ENCODE measurements at regions not wholly inside any gene's neighbourhood (a gene's known extent, or its start where the extent isn't known, plus 50 kb on each side); places are given as distances from the start of the nearest gene placed in this dataset.

DNA sequence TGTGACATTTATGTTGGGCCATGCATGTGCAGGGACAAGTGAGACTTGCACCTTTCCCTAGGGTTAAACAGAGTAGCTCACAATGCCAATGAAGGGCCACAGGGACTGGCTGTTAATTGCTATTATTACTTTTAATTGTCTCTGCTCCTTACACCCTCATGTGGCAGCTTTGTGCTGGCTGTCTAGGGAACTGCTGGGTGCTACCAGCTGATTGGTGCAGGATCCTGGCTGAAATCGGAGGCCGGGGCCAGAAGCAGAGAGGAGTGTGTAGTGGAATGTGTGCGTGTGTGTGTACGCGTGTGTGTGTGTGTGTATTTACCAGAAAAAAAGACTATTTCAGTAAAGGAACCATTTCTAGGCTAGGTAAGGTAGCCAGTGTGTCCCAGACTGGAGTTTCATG, 302.5 kb downstream of the CTTN start:
- ChIA-PET POLR2A (ENCODE audit: unreplicated experiment) (no interaction called here), CTCF (no interaction called here)
- Histone ChIP-seq H2AFZ (no peak overlapping the region), H3K79me2 (ENCODE audit: low read depth) (no peaks in the 10 kb centered on the region), H3K27ac (no peak overlapping the region), H3K4me2 (no peak overlapping the region), H3K27me3 (ENCODE audit: insufficient read depth, low read depth) (no peaks in the 10 kb centered on the region), H3K9me3 (ENCODE audit: insufficient read depth, low read depth) (no peaks in the 10 kb centered on the region), H3K9me2 (ENCODE audit: insufficient read depth) (no peaks in the 10 kb centered on the region), H3F3A (ENCODE audit: insufficient read depth, low read depth) (no peaks in the 10 kb centered on the region), H3K36me3 (ENCODE audit: low read depth) (no peaks in the 10 kb centered on the region), H3K4me3 (no peak overlapping the region), H3K4me1 (replicated peaks; ENCODE audit: insufficient read depth) (peaks cover 10% of the 10 kb centered on the region), H4K20me1 (ENCODE audit: insufficient read depth) (peaks cover 14% of the 10 kb centered on the region)
- TF ChIP-seq, protein P1, sequence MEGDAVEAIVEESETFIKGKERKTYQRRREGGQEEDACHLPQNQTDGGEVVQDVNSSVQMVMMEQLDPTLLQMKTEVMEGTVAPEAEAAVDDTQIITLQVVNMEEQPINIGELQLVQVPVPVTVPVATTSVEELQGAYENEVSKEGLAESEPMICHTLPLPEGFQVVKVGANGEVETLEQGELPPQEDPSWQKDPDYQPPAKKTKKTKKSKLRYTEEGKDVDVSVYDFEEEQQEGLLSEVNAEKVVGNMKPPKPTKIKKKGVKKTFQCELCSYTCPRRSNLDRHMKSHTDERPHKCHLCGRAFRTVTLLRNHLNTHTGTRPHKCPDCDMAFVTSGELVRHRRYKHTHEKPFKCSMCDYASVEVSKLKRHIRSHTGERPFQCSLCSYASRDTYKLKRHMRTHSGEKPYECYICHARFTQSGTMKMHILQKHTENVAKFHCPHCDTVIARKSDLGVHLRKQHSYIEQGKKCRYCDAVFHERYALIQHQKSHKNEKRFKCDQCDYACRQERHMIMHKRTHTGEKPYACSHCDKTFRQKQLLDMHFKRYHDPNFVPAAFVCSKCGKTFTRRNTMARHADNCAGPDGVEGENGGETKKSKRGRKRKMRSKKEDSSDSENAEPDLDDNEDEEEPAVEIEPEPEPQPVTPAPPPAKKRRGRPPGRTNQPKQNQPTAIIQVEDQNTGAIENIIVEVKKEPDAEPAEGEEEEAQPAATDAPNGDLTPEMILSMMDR (conservative IDR thresholded peaks at IDR 0.05) = no peak
- no peak for TF ChIP-seq EZH2 (IDR thresholded peaks at IDR 0.05; ENCODE audit: low read depth)
- intact Hi-C loops (cut with micrococcal nuclease; ENCODE audit: unreplicated experiment) = no loop called here
- no peak for DNase-seq
- BruUV-seq (replicated peaks) = no TSS peak

DNA sequence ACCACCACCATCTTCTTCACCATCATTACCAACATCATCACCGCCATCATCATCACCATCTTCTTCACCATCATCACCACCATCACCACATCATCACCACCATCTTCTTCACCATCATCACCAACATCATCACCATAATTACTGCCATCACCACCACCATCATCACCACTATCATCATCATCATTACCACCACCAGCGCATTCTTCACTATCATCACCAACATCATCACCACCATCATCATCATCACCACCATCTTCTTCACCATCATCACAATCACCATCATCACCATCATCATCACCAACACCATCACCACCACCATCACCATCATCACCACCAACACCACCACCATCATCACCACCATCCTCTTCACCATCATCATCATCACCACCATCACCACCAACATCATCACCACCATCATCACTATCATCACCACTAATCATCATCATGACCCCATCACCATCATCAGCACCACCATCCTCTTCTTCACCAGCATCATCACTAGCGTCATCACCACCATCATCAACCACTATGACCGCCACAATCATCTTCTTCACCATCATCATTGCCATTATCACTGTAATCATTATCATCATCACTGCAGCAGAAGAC, 303.8 kb downstream of the CTTN start:
- no peak for DNase-seq
- H2AFZ ChIP-seq = no peak overlapping the region
- intact Hi-C loops (cut with micrococcal nuclease; ENCODE audit: unreplicated experiment) = no loop called here
- peaks cover 10% of the 10 kb centered on the region for H3K4me1 ChIP-seq (replicated peaks; ENCODE audit: insufficient read depth)
- no peaks in the 10 kb centered on the region for H3F3A ChIP-seq (ENCODE audit: insufficient read depth, low read depth)
- no TSS peak for BruUV-seq (replicated peaks)
- H3K36me3 ChIP-seq (ENCODE audit: low read depth) = no peaks in the 10 kb centered on the region
- H3K27me3 ChIP-seq (ENCODE audit: insufficient read depth, low read depth) = no peaks in the 10 kb centered on the region
- no peak overlapping the region for H3K27ac ChIP-seq
- H3K9me3 ChIP-seq (ENCODE audit: insufficient read depth, low read depth) = no peaks in the 10 kb centered on the region
- no peak overlapping the region for H3K4me3 ChIP-seq
- ChIA-PET POLR2A (ENCODE audit: unreplicated experiment) (no interaction called here), CTCF (no interaction called here)
- no peaks in the 10 kb centered on the region for H3K79me2 ChIP-seq (ENCODE audit: low read depth)
- TF ChIP-seq, protein P1 (conservative IDR thresholded peaks at IDR 0.05) = no peak
- TF ChIP-seq EZH2 (IDR thresholded peaks at IDR 0.05; ENCODE audit: low read depth) = no peak
- no peak overlapping the region for H3K4me2 ChIP-seq
- no peaks in the 10 kb centered on the region for H3K9me2 ChIP-seq (ENCODE audit: insufficient read depth)
- H4K20me1 ChIP-seq (ENCODE audit: insufficient read depth) = peaks cover 17% of the 10 kb centered on the region

- Histone ChIP-seq H3K9me3 (ENCODE audit: insufficient read depth, low read depth) (no peaks in the 10 kb centered on the region), H3K79me2 (ENCODE audit: low read depth) (no peaks in the 10 kb centered on the region), H3K4me1 (replicated peaks; ENCODE audit: insufficient read depth) (peaks cover 10% of the 10 kb centered on the region), H3K27ac (no peak overlapping the region), H2AFZ (no peak overlapping the region), H3K4me2 (no peak overlapping the region), H3F3A (ENCODE audit: insufficient read depth, low read depth) (no peaks in the 10 kb centered on the region), H4K20me1 (ENCODE audit: insufficient read depth) (peaks cover 17% of the 10 kb centered on the region), H3K36me3 (ENCODE audit: low read depth) (no peaks in the 10 kb centered on the region), H3K4me3 (no peak overlapping the region), H3K27me3 (ENCODE audit: insufficient read depth, low read depth) (no peaks in the 10 kb centered on the region), H3K9me2 (ENCODE audit: insufficient read depth) (no peaks in the 10 kb centered on the region)
- no TSS peak for BruUV-seq (replicated peaks)
- TF ChIP-seq, protein P1 (conservative IDR thresholded peaks at IDR 0.05) = no peak
- TF ChIP-seq EZH2 (IDR thresholded peaks at IDR 0.05; ENCODE audit: low read depth) = no peak
- intact Hi-C loops (cut with micrococcal nuclease; ENCODE audit: unreplicated experiment) = no loop called here
- CTCF ChIA-PET = no interaction called here
- DNase-seq = no peak
- POLR2A ChIA-PET (ENCODE audit: unreplicated experiment) = no interaction called here
Measured at GRCh38 chr11:70703141-70704064, 305.1 kb downstream of the CTTN start.
